ENCODE measurements at regions not wholly inside any gene's neighbourhood (a gene's known extent, or its start where the extent isn't known, plus 50 kb on each side); places are given as distances from the start of the nearest gene placed in this dataset.

- no peak overlapping the region for H3K4me3 Mint-ChIP-seq
- H3K27ac Mint-ChIP-seq, result no peak overlapping the region
These were observed 296.0 kb upstream of the COL8A1 start for GRCh38 chr3:99342383-99342782.

GRCh38 chr3:99339222-99339621 is 299.2 kb upstream of the COL8A1 start:
- Mint-ChIP-seq H3K9me3 (no peaks in the 10 kb centered on the region), H3K27me3 (no peaks in the 10 kb centered on the region), H3K36me3 (ENCODE audit: low read depth) (no peaks in the 10 kb centered on the region), H3K4me1 (no peaks in the 10 kb centered on the region), H3K27ac (no peak overlapping the region), H3K4me3 (no peak overlapping the region)
- ChIA-PET CTCF (no interaction called here), POLR2A (no interaction called here)
- no peak for DNase-seq

More at GRCh38 chr3:99342383-99342782, 296.0 kb upstream of the COL8A1 start:
- H3K4me1 Mint-ChIP-seq, result no peaks in the 10 kb centered on the region
- H3K27me3 Mint-ChIP-seq, result no peaks in the 10 kb centered on the region
- no peaks in the 10 kb centered on the region for H3K36me3 Mint-ChIP-seq (ENCODE audit: low read depth)
- no peaks in the 10 kb centered on the region for H3K9me3 Mint-ChIP-seq
- POLR2A ChIA-PET, result no interaction called here
- CTCF ChIA-PET, result no interaction called here
- no peak for DNase-seq

GRCh38 chr3:99332718-99333117 is 305.7 kb upstream of the COL8A1 start:
- CTCF ChIA-PET, result no interaction called here
- Mint-ChIP-seq H3K9me3 (no peaks in the 10 kb centered on the region), H3K36me3 (ENCODE audit: low read depth) (no peaks in the 10 kb centered on the region), H3K27ac (no peak overlapping the region), H3K4me3 (no peak overlapping the region), H3K4me1 (no peaks in the 10 kb centered on the region), H3K27me3 (no peaks in the 10 kb centered on the region)
- POLR2A ChIA-PET, result no interaction called here
- no peak for DNase-seq

GRCh38 chr3:99332276-99332675 is 306.1 kb upstream of the COL8A1 start:
- Mint-ChIP-seq H3K27me3 (no peaks in the 10 kb centered on the region), H3K4me3 (no peak overlapping the region), H3K4me1 (no peaks in the 10 kb centered on the region), H3K27ac (no peak overlapping the region), H3K9me3 (no peaks in the 10 kb centered on the region), H3K36me3 (ENCODE audit: low read depth) (no peaks in the 10 kb centered on the region)
- DNase-seq, result no peak
- ChIA-PET POLR2A (no interaction called here), CTCF (no interaction called here)

- Mint-ChIP-seq H3K36me3 (ENCODE audit: low read depth) (no peaks in the 10 kb centered on the region), H3K9me3 (no peaks in the 10 kb centered on the region), H3K27ac (no peak overlapping the region), H3K27me3 (no peaks in the 10 kb centered on the region), H3K4me1 (no peaks in the 10 kb centered on the region), H3K4me3 (no peak overlapping the region)
- ChIA-PET CTCF (no interaction called here), POLR2A (no interaction called here)
- no peak for DNase-seq
These were observed 307.4 kb upstream of the COL8A1 start for GRCh38 chr3:99330924-99331532.

GRCh38 chr3:99330281-99330680 is 308.1 kb upstream of the COL8A1 start:
- peaks cover 2% of the 10 kb centered on the region for H3K9me3 Mint-ChIP-seq

GRCh38 chr3:99325402-99325801 is 313.0 kb upstream of the COL8A1 start:
- no peak overlapping the region for H3K4me3 Mint-ChIP-seq
- no peaks in the 10 kb centered on the region for H3K27me3 Mint-ChIP-seq
- peaks cover 2% of the 10 kb centered on the region for H3K9me3 Mint-ChIP-seq
- no peak for DNase-seq
- no peaks in the 10 kb centered on the region for H3K4me1 Mint-ChIP-seq
- no peak overlapping the region for H3K27ac Mint-ChIP-seq
- POLR2A ChIA-PET, result no interaction called here
- CTCF ChIA-PET, result no interaction called here
- H3K36me3 Mint-ChIP-seq (ENCODE audit: low read depth), result no peaks in the 10 kb centered on the region

More at GRCh38 chr3:99330281-99330680, 308.1 kb upstream of the COL8A1 start:
- CTCF ChIA-PET, result no interaction called here
- no peaks in the 10 kb centered on the region for H3K27me3 Mint-ChIP-seq
- POLR2A ChIA-PET, result no interaction called here
- no peak overlapping the region for H3K27ac Mint-ChIP-seq
- no peaks in the 10 kb centered on the region for H3K36me3 Mint-ChIP-seq (ENCODE audit: low read depth)
- no peak for DNase-seq
- H3K4me1 Mint-ChIP-seq, result no peaks in the 10 kb centered on the region
- H3K4me3 Mint-ChIP-seq, result no peak overlapping the region

- no peaks in the 10 kb centered on the region for H3K27me3 Mint-ChIP-seq
- DNase-seq, result no peak
- H3K36me3 Mint-ChIP-seq (ENCODE audit: low read depth), result no peaks in the 10 kb centered on the region
- peaks cover 2% of the 10 kb centered on the region for H3K9me3 Mint-ChIP-seq
- CTCF ChIA-PET, result no interaction called here
- H3K27ac Mint-ChIP-seq, result no peak overlapping the region
- no peak overlapping the region for H3K4me3 Mint-ChIP-seq
- POLR2A ChIA-PET, result no interaction called here
- H3K4me1 Mint-ChIP-seq, result no peaks in the 10 kb centered on the region
These were observed 313.7 kb upstream of the COL8A1 start for GRCh38 chr3:99324636-99325203.

GRCh38 chr3:99323940-99324339 is 314.5 kb upstream of the COL8A1 start:
- Mint-ChIP-seq H3K27me3 (no peaks in the 10 kb centered on the region), H3K36me3 (ENCODE audit: low read depth) (no peaks in the 10 kb centered on the region), H3K4me3 (no peak overlapping the region), H3K4me1 (no peaks in the 10 kb centered on the region), H3K9me3 (peaks cover 2% of the 10 kb centered on the region), H3K27ac (no peak overlapping the region)
- DNase-seq, result no peak
- CTCF ChIA-PET, result no interaction called here
- POLR2A ChIA-PET, result no interaction called here

- peaks cover 2% of the 10 kb centered on the region for H3K9me3 Mint-ChIP-seq
- H3K4me1 Mint-ChIP-seq, result no peaks in the 10 kb centered on the region
- DNase-seq, result no peak
- H3K36me3 Mint-ChIP-seq (ENCODE audit: low read depth), result no peaks in the 10 kb centered on the region
- no peak overlapping the region for H3K27ac Mint-ChIP-seq
- no peak overlapping the region for H3K4me3 Mint-ChIP-seq
- H3K27me3 Mint-ChIP-seq, result no peaks in the 10 kb centered on the region
- CTCF ChIA-PET, result no interaction called here
- POLR2A ChIA-PET, result no interaction called here
These were observed 315.8 kb upstream of the COL8A1 start for GRCh38 chr3:99322551-99322950.

GRCh38 chr3:99321261-99321660 is 317.1 kb upstream of the COL8A1 start:
- ChIA-PET POLR2A (no interaction called here), CTCF (no interaction called here)
- H3K36me3 Mint-ChIP-seq (ENCODE audit: low read depth), result no peaks in the 10 kb centered on the region
- H3K27me3 Mint-ChIP-seq, result no peaks in the 10 kb centered on the region
- H3K4me3 Mint-ChIP-seq, result no peak overlapping the region
- H3K27ac Mint-ChIP-seq, result no peak overlapping the region
- no peak for DNase-seq
- H3K4me1 Mint-ChIP-seq, result no peaks in the 10 kb centered on the region
- peaks cover 2% of the 10 kb centered on the region for H3K9me3 Mint-ChIP-seq

- Mint-ChIP-seq H3K9me3 (no peaks in the 10 kb centered on the region), H3K4me3 (no peak overlapping the region), H3K36me3 (ENCODE audit: low read depth) (no peaks in the 10 kb centered on the region), H3K4me1 (no peaks in the 10 kb centered on the region), H3K27me3 (no peaks in the 10 kb centered on the region), H3K27ac (no peak overlapping the region)
- no peak for DNase-seq
- ChIA-PET POLR2A (no interaction called here), CTCF (no interaction called here)
These were observed 318.4 kb upstream of the COL8A1 start for GRCh38 chr3:99319961-99320360.

GRCh38 chr3:99319450-99319849 is 318.9 kb upstream of the COL8A1 start:
- no peak for DNase-seq
- no peaks in the 10 kb centered on the region for H3K9me3 Mint-ChIP-seq
- POLR2A ChIA-PET, result no interaction called here

GRCh38 chr3:99317201-99317600 is 321.2 kb upstream of the COL8A1 start:
- H3K4me3 Mint-ChIP-seq, result no peak overlapping the region
- no peak for DNase-seq
- H3K27me3 Mint-ChIP-seq, result no peaks in the 10 kb centered on the region
- H3K9me3 Mint-ChIP-seq, result peaks cover under 1% of the 10 kb centered on the region
- ChIA-PET CTCF (no interaction called here), POLR2A (no interaction called here)
- H3K27ac Mint-ChIP-seq, result no peak overlapping the region
- H3K36me3 Mint-ChIP-seq (ENCODE audit: low read depth), result no peaks in the 10 kb centered on the region
- no peaks in the 10 kb centered on the region for H3K4me1 Mint-ChIP-seq

More at GRCh38 chr3:99319450-99319849, 318.9 kb upstream of the COL8A1 start:
- no peak overlapping the region for H3K4me3 Mint-ChIP-seq
- H3K27ac Mint-ChIP-seq, result no peak overlapping the region
- CTCF ChIA-PET, result no interaction called here
- H3K27me3 Mint-ChIP-seq, result no peaks in the 10 kb centered on the region
- no peaks in the 10 kb centered on the region for H3K4me1 Mint-ChIP-seq
- H3K36me3 Mint-ChIP-seq (ENCODE audit: low read depth), result no peaks in the 10 kb centered on the region
